ENCODE measurements at regions not wholly inside any gene's neighbourhood (a gene's known extent, or its start where the extent isn't known, plus 50 kb on each side); places are given as distances from the start of the nearest gene placed in this dataset.

GRCh38 chr18:21949326-21950015 lies 208.9 kb downstream of the MIB1 start:
- TF ChIP-seq CTCF (optimal IDR thresholded peaks at IDR 0.05 in 1 of 3, IDR thresholded peaks at IDR 0.05 in 1 of 3, conservative IDR thresholded peaks at IDR 0.05 in 1 of 3; ENCODE audit: extremely low read depth in 1 of 3, insufficient read depth in 2 of 3, low read length in 3 of 3): no peak
- no peak for TF ChIP-seq EZH2 (IDR thresholded peaks at IDR 0.05; ENCODE audit: low read length)

All from keratinocyte (primary cell).